Embryonic facial prominence (tissue), 1 donor: ENCODE measurements at regions not wholly inside any gene's neighbourhood (a gene's known extent, or its start where the extent isn't known, plus 50 kb on each side); places are given as distances from the start of the nearest gene placed in this dataset.
"Not testable (repeated sequence)": the region's sequence is repeated elsewhere in the genome, so short reads cannot be mapped to it uniquely, and the experiment has no call there.

Experiments
- DNase-seq: peaks from one replicate; pipeline ENCODE4 v3.0.0-alpha.2; 2016; ENCODE audit errors: extremely low spot score

GRCh38 chr17:20733923-20734322, 154.4 kb downstream of the CDRT15L2 start:
- DNase-seq: no peak

DNA sequence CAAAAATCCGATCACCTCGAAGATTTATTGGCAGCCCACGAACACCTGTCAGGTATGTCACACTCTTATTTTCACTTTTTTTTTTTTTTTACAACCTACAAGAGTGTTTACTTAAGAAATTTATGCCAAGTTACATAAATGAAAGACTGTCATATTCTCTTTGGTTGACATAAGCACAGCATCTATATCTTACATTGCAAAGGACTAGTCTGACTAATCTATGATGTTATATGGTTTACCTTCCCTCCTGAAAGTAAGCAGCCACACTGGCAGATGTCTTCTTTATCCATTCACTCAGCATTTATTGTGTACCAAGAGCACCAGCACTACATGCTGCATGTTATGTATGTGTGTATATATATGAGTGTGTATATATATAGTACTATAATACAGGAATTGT, 156.3 kb downstream of the CDRT15L2 start:
- DNase-seq: no peak

- DNase-seq: not testable (repeated sequence)
These were observed 158.1 kb downstream of the CDRT15L2 start for GRCh38 chr17:20737636-20738035.

- no peak for DNase-seq
These were observed 191.6 kb downstream of the CDRT15L2 start for GRCh38 chr17:20771104-20771503.

DNA sequence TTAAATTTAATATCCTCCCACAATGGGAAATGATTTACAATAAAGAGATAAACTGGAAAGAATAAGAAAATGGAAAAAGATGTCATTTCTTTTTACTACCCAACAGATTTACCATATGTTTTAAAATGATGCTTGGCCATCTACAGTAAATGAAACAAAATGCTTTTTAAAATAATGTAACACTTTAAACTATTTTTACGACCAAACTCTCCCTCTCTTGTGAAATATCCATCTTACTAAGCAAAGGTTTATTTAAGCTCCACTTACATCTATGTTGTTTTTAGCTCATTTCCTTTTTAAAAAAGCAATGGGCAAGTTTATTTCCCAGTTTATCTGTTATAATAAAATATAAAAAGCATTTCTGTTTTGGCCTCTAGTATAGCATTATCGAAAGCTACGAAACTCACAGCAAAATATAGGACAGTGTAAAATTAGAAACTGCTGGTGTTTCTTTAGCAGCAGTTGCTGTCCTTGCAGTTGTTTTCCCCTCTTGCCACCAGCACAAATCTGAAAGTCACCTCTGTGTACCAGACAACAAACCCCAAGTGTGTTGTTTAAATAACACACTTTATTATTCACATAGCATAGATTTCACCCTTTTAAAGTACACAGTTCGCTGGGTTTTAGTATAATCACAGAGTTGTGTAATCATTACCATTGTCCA, 195.1 kb downstream of the CDRT15L2 start:
- DNase-seq: no peak

DNA sequence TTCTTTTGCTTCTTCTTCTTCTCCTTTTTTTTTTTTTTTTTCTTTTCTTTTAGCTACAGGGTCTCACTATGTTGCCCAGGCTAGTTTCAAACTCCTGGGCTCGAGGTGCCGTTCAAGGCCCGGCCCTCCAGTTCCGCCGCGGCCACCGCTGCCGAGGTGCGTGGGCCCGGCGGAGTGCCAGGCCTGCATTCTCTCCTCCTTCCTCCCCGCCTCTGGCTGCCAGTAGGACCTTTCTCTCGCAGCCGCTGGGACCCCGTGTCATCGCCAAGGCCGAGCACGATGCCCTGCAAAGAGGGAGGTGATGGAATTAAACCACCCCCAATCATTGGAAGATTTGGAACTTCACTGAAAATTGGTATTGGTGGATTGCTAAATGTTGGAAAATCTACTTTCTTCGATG, 195.8 kb downstream of the CDRT15L2 start:
- DNase-seq: no peak

GRCh38 chr17:20779521-20779920, 200.0 kb downstream of the CDRT15L2 start:
- no peak for DNase-seq

- no peak for DNase-seq
These were observed 201.7 kb downstream of the CDRT15L2 start for GRCh38 chr17:20781260-20781659.

- DNase-seq: not testable (repeated sequence)
These were observed 202.3 kb downstream of the CDRT15L2 start for GRCh38 chr17:20781869-20782268.

DNA sequence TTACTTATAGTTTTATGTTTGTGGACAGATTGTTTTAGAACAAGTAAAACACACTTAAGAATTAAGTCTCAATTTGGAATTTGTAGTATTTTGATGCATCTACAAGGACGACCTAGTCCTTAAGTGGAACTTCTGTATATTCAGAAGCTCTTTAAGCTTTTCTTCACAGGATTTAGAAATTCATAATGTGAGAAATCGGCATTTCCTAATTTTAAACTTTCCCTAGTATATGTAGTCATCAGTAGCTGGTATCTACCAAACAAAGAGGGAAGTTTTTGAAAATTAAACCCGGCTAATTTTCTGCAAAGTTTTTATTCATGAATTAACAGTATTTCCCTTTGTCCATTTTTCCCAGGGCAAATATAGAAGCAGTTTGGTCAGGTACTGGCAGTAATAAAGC, 203.6 kb downstream of the CDRT15L2 start:
- DNase-seq: no peak

DNA sequence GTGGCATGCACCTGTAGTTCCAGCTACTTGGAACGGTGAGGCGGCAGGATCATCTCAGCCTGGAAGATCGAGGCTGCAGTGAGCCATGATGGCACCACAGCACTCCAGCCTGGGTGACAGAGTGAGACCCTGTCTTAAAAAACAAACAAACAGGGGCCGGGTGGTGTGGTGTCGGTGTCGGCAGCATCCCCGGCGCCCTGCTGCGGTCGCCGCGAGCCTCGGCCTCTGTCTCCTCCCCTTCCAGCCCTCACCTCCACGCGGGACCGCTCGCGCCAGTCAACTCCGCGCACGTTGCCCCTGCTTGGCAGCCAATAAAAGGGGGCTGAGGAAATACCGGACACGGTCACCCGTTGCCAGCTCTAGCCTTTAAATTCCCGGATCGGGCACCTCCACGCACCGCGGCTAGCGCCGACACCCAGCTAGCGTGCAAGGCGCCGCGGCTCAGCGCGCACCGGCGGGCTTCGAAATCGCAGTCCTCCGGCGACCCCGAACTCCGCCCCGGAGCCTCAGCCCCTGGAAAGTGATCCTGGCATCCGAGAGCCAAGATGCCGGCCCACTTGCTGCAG, 204.7 kb downstream of the CDRT15L2 start:
- DNase-seq: no peak

DNA sequence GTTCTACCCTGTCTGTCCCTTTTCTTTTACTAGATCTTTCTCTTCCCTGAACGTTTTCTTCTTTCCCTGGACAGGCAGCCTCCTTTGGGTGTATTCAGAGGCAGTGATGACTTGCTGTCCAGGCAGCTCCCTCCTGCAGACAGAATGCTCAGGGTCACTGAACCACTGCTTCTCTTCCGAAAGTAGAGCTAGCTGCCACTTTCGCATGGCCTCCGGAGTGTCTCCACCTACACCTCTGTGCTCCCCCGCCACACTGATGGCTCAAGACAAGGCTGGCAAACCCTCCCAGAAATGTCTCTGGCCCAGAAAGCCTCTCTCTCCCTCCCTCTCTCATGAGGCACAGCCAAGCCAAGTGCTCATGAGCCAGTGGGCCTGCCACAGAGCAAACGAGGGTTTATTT, 207.8 kb downstream of the CDRT15L2 start:
- DNase-seq: no peak

DNA sequence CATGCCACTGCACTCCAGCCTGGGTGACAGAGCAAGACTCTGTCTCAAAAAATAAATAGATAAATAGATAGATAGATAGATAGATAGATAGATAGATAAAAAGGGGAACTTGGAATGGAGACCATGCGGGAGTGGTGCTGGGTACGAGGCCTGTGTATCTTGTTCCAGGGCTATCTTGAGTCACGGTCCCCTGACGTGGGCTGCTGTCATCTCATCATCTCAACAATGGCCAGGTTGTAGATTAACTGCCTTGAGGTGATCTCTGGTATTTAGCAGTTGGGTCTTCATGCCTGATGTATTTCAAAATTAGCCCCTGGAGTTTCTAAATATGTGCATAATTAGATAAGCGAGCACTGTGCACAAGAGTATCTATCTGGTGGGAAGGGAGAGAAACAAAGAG, 212.1 kb downstream of the CDRT15L2 start:
- DNase-seq: no peak

DNA sequence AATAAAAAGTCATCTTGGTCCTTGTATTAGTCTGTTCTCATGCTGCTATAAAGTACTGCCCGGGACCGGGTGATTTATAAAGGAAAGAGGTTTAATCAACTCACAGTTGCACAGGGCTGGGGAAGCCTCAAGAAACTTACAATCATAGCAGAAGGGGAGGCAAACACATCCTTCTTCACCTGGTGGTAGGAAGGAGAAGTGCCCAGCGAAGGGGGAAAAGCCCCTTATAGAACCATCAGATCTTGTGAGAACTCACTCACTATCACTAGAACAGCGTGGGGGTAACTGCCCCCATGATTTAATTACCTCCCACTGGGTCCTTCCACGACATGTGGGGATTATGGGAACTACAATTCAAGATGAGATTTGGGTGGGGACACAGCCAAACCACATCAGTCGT, 215.0 kb downstream of the CDRT15L2 start:
- not testable (repeated sequence) for DNase-seq

GRCh38 chr17:20797292-20797691, 217.8 kb downstream of the CDRT15L2 start:
- DNase-seq: no peak

DNA sequence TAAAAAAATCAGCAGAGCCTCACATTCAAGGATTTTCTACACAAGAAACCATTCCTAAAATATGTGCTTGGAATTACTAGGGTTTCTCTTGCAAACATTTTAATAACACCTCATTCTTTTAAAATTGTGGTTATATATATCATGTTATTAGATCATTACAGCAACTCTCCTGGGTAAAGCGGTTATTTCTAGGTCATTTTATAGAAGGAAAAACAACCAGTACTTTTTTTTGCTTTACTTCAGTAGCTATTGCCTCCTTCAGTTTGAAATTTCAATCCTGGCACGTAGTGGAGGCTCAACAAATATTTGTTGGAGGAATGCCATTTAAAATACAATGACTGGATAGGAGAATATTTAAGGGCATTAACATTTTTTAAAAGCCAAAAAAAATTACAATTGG, 220.6 kb downstream of the CDRT15L2 start:
- DNase-seq: no peak

DNA sequence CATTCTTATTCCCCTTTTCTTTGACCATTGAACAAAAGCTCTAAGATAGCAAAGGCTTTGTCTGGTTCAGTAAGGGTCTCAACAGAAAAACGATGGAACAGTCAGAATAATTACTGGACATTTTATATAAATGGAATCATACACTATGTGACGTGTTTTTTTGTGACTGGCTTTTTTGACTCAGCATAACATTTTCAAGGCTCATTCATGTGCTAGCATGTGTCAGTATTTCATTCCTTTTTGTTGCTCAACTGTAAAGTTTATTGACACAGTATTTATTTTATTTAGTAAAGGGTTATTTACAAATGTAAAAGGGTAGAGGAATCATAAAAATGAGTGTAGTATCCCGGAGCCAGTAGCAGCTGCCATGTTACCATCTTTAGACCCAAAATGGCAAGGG, 226.2 kb downstream of the CDRT15L2 start:
- DNase-seq: no peak

DNA sequence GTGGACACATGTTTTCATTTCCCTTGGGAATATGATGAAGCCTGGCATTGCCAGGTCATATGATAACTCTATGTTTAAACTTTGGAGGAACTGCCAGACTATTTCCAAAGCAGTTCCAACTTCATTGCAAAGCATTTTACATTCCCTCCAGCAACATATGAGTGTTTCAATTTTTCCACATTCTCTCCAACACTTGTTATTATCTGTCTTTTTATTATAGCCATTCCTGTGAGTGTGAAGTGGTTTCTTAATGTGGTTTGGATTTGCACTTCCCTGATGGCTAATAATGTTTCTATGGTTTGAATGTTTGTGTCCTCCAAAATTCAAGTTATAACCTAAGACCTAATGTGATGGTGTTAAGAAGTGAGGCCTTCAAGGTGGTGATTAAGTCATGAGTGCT, 228.0 kb downstream of the CDRT15L2 start:
- DNase-seq: not testable (repeated sequence)

- not testable (repeated sequence) for DNase-seq
These were observed 227.4 kb downstream of the USP22 start for GRCh38 chr17:20815410-20815809.

GRCh38 chr17:20823905-20824304, 218.9 kb downstream of the USP22 start:
- DNase-seq: no peak

DNA sequence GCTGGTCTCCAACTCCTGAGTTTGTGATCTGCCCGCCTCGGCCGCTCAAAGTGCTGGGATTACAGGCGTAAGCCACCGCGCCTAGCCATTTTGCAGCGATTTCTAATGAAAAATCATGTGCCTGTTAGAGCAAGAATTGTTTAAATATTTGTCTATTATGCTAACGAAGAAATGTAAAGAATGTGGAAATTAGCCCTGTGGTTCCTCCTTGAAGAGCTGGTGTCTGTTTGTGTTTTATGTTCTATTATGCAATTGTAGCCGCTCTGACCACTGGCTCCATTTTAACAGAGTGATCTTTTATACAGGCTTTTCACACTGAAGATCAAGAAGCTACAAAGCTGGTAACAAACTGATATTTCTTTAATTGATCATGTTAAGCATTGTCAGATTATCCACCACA, 217.3 kb downstream of the USP22 start:
- no peak for DNase-seq

DNA sequence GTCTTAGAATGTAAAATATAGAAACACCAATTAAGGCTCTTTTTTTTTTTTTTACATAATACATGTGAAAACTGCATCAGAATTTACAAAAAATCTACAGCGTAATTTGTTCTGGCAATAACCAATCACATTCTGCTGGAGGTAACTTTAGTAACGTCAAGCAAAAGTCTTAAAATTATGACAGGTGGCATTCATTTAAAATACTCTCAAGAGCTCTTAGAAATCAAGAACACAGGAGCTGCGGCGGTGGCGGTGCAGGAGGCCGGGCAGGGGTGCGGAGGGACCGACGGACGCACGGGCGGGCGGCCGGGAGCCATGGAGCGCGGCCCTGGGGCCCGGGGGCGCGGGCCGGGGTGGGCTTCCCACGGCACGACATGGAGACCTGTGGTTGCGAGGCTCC, 202.4 kb downstream of the USP22 start:
- DNase-seq: not testable (repeated sequence)

DNA sequence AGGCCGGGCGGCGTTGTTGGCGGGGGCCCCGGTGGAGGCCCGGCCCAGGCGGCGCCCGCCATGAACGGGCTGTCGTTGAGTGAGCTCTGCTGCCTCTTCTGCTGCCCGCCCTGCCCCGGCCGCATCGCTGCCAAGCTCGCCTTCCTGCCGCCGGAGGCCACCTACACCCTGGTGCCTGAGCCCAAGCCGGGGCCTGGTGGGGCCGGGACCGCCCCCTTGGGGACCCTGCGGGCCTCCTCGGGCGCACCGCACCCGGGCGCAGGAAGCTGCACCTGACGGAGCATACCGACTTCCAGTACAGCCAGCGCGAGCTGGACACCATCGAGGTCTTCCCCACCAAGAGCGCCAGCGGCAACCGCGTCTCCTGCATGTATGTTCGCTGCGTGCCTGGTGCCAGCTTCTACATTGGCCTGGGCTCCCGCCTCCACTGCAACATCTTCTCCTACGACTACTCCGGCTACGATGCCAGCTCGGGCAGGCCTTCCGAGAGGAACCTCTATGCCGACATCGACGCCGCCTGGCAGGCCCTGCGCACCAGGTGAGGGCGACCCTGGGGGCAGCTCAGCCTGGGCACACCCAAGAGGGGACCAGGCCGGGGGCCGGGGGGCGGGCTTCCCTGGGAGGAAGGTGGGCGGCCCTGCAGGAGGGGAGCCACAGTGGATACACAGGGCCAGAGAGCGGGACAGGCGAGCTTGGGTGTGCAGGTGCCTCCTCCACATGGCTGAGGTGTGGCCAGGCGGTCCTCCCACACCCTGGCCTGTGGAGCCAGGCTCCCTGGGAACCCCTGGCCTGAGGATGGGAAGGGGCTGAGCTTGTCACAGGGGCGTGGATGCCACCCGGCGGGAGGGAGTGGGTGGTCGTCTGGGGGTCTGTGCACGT, 201.6 kb downstream of the USP22 start:
- not testable (repeated sequence) for DNase-seq
